ENCODE measurements at regions not wholly inside any gene's neighbourhood (a gene's known extent, or its start where the extent isn't known, plus 50 kb on each side); places are given as distances from the start of the nearest gene placed in this dataset.

DNA sequence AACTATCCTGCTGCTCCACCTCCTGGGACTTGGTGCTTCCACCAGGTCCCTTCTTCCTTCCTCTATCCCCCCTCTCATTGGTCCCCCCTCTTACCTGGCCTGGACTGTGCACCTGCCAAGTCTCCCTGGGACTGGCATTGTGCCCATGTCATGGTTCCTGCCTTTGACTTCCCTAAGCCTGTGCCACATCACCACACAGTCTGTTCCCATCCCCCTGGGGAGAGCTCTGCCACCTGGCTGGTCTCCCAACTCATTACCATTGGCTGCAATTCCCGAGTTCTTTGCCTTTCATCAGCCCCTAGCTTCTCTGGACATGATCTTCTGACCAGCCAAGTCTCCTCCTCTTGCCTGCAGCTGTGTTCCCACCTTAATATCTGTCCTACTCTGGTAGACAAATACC lies 180.3 kb downstream of the SREK1 start:
- no peak for TF ChIP-seq POLR2A (IDR thresholded peaks at IDR 0.05; ENCODE audit: low read depth)
- TF ChIP-seq, protein P1, sequence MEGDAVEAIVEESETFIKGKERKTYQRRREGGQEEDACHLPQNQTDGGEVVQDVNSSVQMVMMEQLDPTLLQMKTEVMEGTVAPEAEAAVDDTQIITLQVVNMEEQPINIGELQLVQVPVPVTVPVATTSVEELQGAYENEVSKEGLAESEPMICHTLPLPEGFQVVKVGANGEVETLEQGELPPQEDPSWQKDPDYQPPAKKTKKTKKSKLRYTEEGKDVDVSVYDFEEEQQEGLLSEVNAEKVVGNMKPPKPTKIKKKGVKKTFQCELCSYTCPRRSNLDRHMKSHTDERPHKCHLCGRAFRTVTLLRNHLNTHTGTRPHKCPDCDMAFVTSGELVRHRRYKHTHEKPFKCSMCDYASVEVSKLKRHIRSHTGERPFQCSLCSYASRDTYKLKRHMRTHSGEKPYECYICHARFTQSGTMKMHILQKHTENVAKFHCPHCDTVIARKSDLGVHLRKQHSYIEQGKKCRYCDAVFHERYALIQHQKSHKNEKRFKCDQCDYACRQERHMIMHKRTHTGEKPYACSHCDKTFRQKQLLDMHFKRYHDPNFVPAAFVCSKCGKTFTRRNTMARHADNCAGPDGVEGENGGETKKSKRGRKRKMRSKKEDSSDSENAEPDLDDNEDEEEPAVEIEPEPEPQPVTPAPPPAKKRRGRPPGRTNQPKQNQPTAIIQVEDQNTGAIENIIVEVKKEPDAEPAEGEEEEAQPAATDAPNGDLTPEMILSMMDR (IDR thresholded peaks at IDR 0.05), result no peak
